PC-9 (cell line): ENCODE measurements at regions not wholly inside any gene's neighbourhood (a gene's known extent, or its start where the extent isn't known, plus 50 kb on each side); places are given as distances from the start of the nearest gene placed in this dataset.

ENCODE experiments used
- BruUV-seq: library from RNA; stranded (reverse); fragments of 400-500 nt; replicated peaks from 2 replicates; lab custom pipeline; 2021; lab: Mats Ljungman, UMichigan
- CTCF ChIA-PET: fragments of 300-600 bp; sonication (Branson Sonifier 250); formaldehyde crosslinking; loops from one replicate; lab custom pipeline; 2022; ENCODE audit warnings: antibody characterized with exemption; lab: Charles Lee
- POLR2A ChIA-PET: fragments of 300-600 bp; sonication (Branson Sonifier 250); formaldehyde crosslinking; loops from one replicate; lab custom pipeline; 2022; ENCODE audit warnings: antibody characterized with exemption; ENCODE audit not compliant: unreplicated experiment; lab: Charles Lee
- DNase-seq, 2 experiments: peaks; one replicate each; pipeline versions ENCODE4 v3.0.0 to v3.0.0-alpha.2; 2015 to 2022; ENCODE audit warnings: mixed read lengths in 1 of 2
- H2AFZ ChIP-seq: fragments of 200-600 bp; sonication (generic); 2 replicates; pipeline ENCODE4 v1.8.1; 2017; ENCODE audit warnings: antibody characterized with exemption
- H3F3A ChIP-seq: fragments of 200-600 bp; sonication (generic); 2 replicates; pipeline ENCODE4 v1.8.1; 2017; ENCODE audit warnings: antibody characterized with exemption, mild to moderate bottlenecking, low read depth; ENCODE audit not compliant: insufficient read depth
- H3K27ac ChIP-seq: fragments of 200-600 bp; sonication (generic); 2 replicates; pipeline ENCODE4 v1.6.1; 2016; ENCODE audit warnings: mixed run types
- H3K27me3 ChIP-seq: fragments of 200-600 bp; sonication (generic); 2 replicates; pipeline ENCODE4 v1.6.1; 2016; ENCODE audit warnings: low read depth, mixed run types; ENCODE audit not compliant: insufficient read depth
- H3K36me3 ChIP-seq: fragments of 200-600 bp; sonication (generic); 2 replicates; pipeline ENCODE4 v1.6.1; 2016; ENCODE audit warnings: low read depth, mixed run types
- H3K4me1 ChIP-seq: fragments of 200-600 bp; sonication (generic); replicated peaks from 2 replicates; pipeline ENCODE4 v1.6.1; 2016; ENCODE audit warnings: mixed run types; ENCODE audit not compliant: insufficient read depth
- H3K4me2 ChIP-seq: fragments of 200-600 bp; sonication (generic); 2 replicates; pipeline ENCODE4 v1.6.1; 2017; ENCODE audit warnings: mixed run types
- H3K4me3 ChIP-seq: fragments of 200-600 bp; sonication (generic); 2 replicates; pipeline ENCODE4 v1.6.1; 2016; ENCODE audit warnings: mixed run types
- H3K79me2 ChIP-seq: fragments of 200-600 bp; sonication (generic); 2 replicates; pipeline ENCODE4 v1.6.1; 2017; ENCODE audit warnings: low read depth, mixed run types
- H3K9me2 ChIP-seq: fragments of 200-600 bp; sonication (generic); 2 replicates; pipeline ENCODE4 v1.8.1; 2017; ENCODE audit warnings: mild to moderate bottlenecking; ENCODE audit not compliant: insufficient read depth
- H3K9me3 ChIP-seq: fragments of 200-600 bp; sonication (generic); 2 replicates; pipeline ENCODE4 v1.8.1; 2016; ENCODE audit warnings: low read depth; ENCODE audit not compliant: insufficient read depth
- H4K20me1 ChIP-seq: fragments of 200-600 bp; sonication (generic); 2 replicates; pipeline ENCODE4 v1.8.1; 2017; ENCODE audit not compliant: insufficient read depth
- CTCF ChIP-seq: fragments of 200-600 bp; sonication (generic); conservative IDR thresholded peaks from 2 replicates; pipeline ENCODE4 v1.6.1; 2017; ENCODE audit warnings: mixed run types, antibody characterized with exemption, mild to moderate bottlenecking, moderate library complexity
- EZH2 ChIP-seq: fragments of 200-600 bp; sonication (generic); IDR thresholded peaks from 2 replicates; pipeline ENCODE4 v1.8.0; 2017; ENCODE audit warnings: antibody characterized with exemption, low read depth
- intact Hi-C: fragments of 100-400 bp; cut with micrococcal nuclease; formaldehyde crosslinking; loops from one replicate; pipeline ENCODE4 v1.10.0; 2022; ENCODE audit not compliant: unreplicated experiment

- no peaks in the 10 kb centered on the region for H3F3A ChIP-seq
- H3K9me2 ChIP-seq = no peaks in the 10 kb centered on the region
- no peaks in the 10 kb centered on the region for H3K27me3 ChIP-seq
- H3K4me3 ChIP-seq = no peak overlapping the region
- POLR2A ChIA-PET = no interaction called here
- TF ChIP-seq EZH2 (no peak), CTCF (no peak)
- no peaks in the 10 kb centered on the region for H3K4me1 ChIP-seq
- DNase-seq = no peak
- H4K20me1 ChIP-seq = no peaks in the 10 kb centered on the region
- no peaks in the 10 kb centered on the region for H3K79me2 ChIP-seq
- H2AFZ ChIP-seq = no peak overlapping the region
- no peak overlapping the region for H3K4me2 ChIP-seq
- no TSS peak for BruUV-seq
- CTCF ChIA-PET = no interaction called here
- H3K36me3 ChIP-seq = no peaks in the 10 kb centered on the region
- intact Hi-C loops = no loop called here
- H3K9me3 ChIP-seq = no peaks in the 10 kb centered on the region
- no peak overlapping the region for H3K27ac ChIP-seq
Observed at GRCh38 chr3:164741869-164742268, 336.4 kb downstream of the SI start.

- no peak overlapping the region for H2AFZ ChIP-seq
- ChIA-PET CTCF (no interaction called here), POLR2A (no interaction called here)
- H3K79me2 ChIP-seq = no peaks in the 10 kb centered on the region
- intact Hi-C loops = no loop called here
- H3K9me2 ChIP-seq = no peaks in the 10 kb centered on the region
- no peaks in the 10 kb centered on the region for H4K20me1 ChIP-seq
- no peaks in the 10 kb centered on the region for H3K4me1 ChIP-seq
- no peaks in the 10 kb centered on the region for H3K9me3 ChIP-seq
- no TSS peak for BruUV-seq
- no peaks in the 10 kb centered on the region for H3F3A ChIP-seq
- H3K27me3 ChIP-seq = no peaks in the 10 kb centered on the region
- no peak overlapping the region for H3K4me2 ChIP-seq
- no peak for TF ChIP-seq CTCF
- no peak for TF ChIP-seq EZH2
- H3K4me3 ChIP-seq = no peak overlapping the region
- no peaks in the 10 kb centered on the region for H3K36me3 ChIP-seq
- no peak for DNase-seq
- no peak overlapping the region for H3K27ac ChIP-seq
Observed at GRCh38 chr3:164737174-164737573, 341.1 kb downstream of the SI start.

- Histone ChIP-seq H3K27me3 (no peaks in the 10 kb centered on the region), H4K20me1 (no peaks in the 10 kb centered on the region), H3K9me3 (no peaks in the 10 kb centered on the region), H3K4me3 (no peak overlapping the region), H3K79me2 (no peaks in the 10 kb centered on the region), H3F3A (no peaks in the 10 kb centered on the region), H3K4me2 (no peak overlapping the region), H3K4me1 (no peaks in the 10 kb centered on the region), H3K36me3 (no peaks in the 10 kb centered on the region), H3K9me2 (no peaks in the 10 kb centered on the region), H3K27ac (no peak overlapping the region), H2AFZ (no peak overlapping the region)
- TF ChIP-seq EZH2 = no peak
- no peak for TF ChIP-seq CTCF
- CTCF ChIA-PET = no interaction called here
- POLR2A ChIA-PET = no interaction called here
- intact Hi-C loops = no loop called here
- no TSS peak for BruUV-seq
- no peak for DNase-seq
Observed at GRCh38 chr3:164732166-164732565, 346.1 kb downstream of the SI start.
